WTC11 (cell line): ENCODE measurements at regions not wholly inside any gene's neighbourhood (a gene's known extent, or its start where the extent isn't known, plus 50 kb on each side); places are given as distances from the start of the nearest gene placed in this dataset.
"Not testable (repeated sequence)": the region's sequence is repeated elsewhere in the genome, so short reads cannot be mapped to it uniquely, and the experiment has no call there.

Experiments
- ATAC-seq: fragments of 200-7000 bp; cut with Tn5 transposase; 2 replicates; pipeline ENCODE4 v1.10.0; 2021; ENCODE audit warnings: mild to moderate bottlenecking, moderate library complexity
- CTCF ChIA-PET: fragments of 300-600 bp; sonication (Branson Sonifier 250); formaldehyde crosslinking; loops from one replicate; lab custom pipeline; 2021; ENCODE audit warnings: antibody characterized with exemption; lab: Charles Lee
- POLR2A ChIA-PET: fragments of 350-600 bp; sonication (Branson Sonifier 250); formaldehyde crosslinking; loops from one replicate; lab custom pipeline; 2021; ENCODE audit warnings: antibody characterized with exemption; lab: Charles Lee
- DNase-seq: peaks from one replicate; pipeline ENCODE4 v3.0.0; 2021; ENCODE audit warnings: low spot score
- H3K27ac Mint-ChIP-seq: 2 replicates; pipeline ENCODE4 v1.8.0; 2021; ENCODE audit warnings: mixed read lengths
- H3K27me3 Mint-ChIP-seq: 2 replicates; pipeline ENCODE4 v1.8.0; 2021; ENCODE audit warnings: low read depth, mild to moderate bottlenecking, moderate library complexity, mixed read lengths
- H3K36me3 Mint-ChIP-seq: 2 replicates; pipeline ENCODE4 v1.8.0; 2021; ENCODE audit warnings: mixed read lengths
- H3K4me1 Mint-ChIP-seq: 2 replicates; pipeline ENCODE4 v1.8.0; 2022; ENCODE audit warnings: mixed read lengths
- H3K4me3 Mint-ChIP-seq: 2 replicates; pipeline ENCODE4 v1.8.0; 2021; ENCODE audit warnings: mild to moderate bottlenecking, moderate library complexity, mixed read lengths
- H3K9me3 Mint-ChIP-seq: 2 replicates; pipeline ENCODE4 v1.8.0; 2021; ENCODE audit warnings: mixed read lengths
- ATF6 ChIP-seq: sonication (generic); formaldehyde crosslinking; IDR thresholded peaks from 2 replicates; pipeline ENCODE4 v1.8.1; 2023; ENCODE audit warnings: mild to moderate bottlenecking, missing genetic modification reagents
- CDX4 ChIP-seq: fragments of 250-450 bp; sonication (Bioruptor Pico); IDR thresholded peaks from 2 replicates; pipeline ENCODE4 v1.9.0; 2021; ENCODE audit warnings: moderate library complexity, mild to moderate bottlenecking, inconsistent platforms, borderline replicate concordance
- ETV6 ChIP-seq: sonication (generic); formaldehyde crosslinking; IDR thresholded peaks from 2 replicates; pipeline ENCODE4 v1.8.1; 2022; ENCODE audit warnings: mild to moderate bottlenecking, missing genetic modification reagents
- GTF2I ChIP-seq: fragments of 250-450 bp; sonication (Bioruptor Pico); conservative IDR thresholded peaks from 2 replicates; pipeline ENCODE4 v1.4.0; 2021; ENCODE audit warnings: mild to moderate bottlenecking
- JAZF1 ChIP-seq: fragments of 250-450 bp; sonication (Bioruptor Pico); IDR thresholded peaks from 2 replicates; pipeline ENCODE4 v1.9.0; 2021; ENCODE audit warnings: moderate library complexity, mild to moderate bottlenecking, inconsistent platforms
- NR2C2 ChIP-seq: sonication (generic); formaldehyde crosslinking; IDR thresholded peaks from 2 replicates; pipeline ENCODE4 v1.8.0; 2022; ENCODE audit warnings: mild to moderate bottlenecking, missing genetic modification reagents
- PRDM15 ChIP-seq: sonication (generic); formaldehyde crosslinking; IDR thresholded peaks from 2 replicates; pipeline ENCODE4 v1.8.0; 2022; ENCODE audit warnings: missing genetic modification reagents
- PRRX2 ChIP-seq: fragments of 250-450 bp; sonication (Bioruptor Pico); IDR thresholded peaks from 2 replicates; pipeline ENCODE4 v1.8.0; 2021; ENCODE audit warnings: mild to moderate bottlenecking
- SMAD4 ChIP-seq: sonication (generic); formaldehyde crosslinking; IDR thresholded peaks from 2 replicates; pipeline ENCODE4 v1.8.0; 2022; ENCODE audit warnings: mild to moderate bottlenecking, missing genetic modification reagents
- USF1 ChIP-seq: sonication (generic); formaldehyde crosslinking; IDR thresholded peaks from 2 replicates; pipeline ENCODE4 v1.8.0; 2022; ENCODE audit warnings: mild to moderate bottlenecking, missing genetic modification reagents
- ZNF121 ChIP-seq: sonication (generic); formaldehyde crosslinking; IDR thresholded peaks from 2 replicates; pipeline ENCODE4 v1.8.0; 2023; ENCODE audit warnings: missing genetic modification reagents
- ZNF396 ChIP-seq: fragments of 250-450 bp; sonication (Bioruptor Pico); IDR thresholded peaks from 2 replicates; pipeline ENCODE4 v1.8.0; 2021; ENCODE audit warnings: mild to moderate bottlenecking, moderate library complexity, borderline replicate concordance
- ZNF671 ChIP-seq: fragments of 250-450 bp; sonication (Bioruptor Pico); IDR thresholded peaks from 2 replicates; pipeline ENCODE4 v1.8.0; 2021; ENCODE audit warnings: mild to moderate bottlenecking

- ATAC-seq (no peak), DNase-seq (no peak)
- TF ChIP-seq PRRX2 (CRISPR knock-in tag) (no peak), ZNF121 (CRISPR knock-in tag) (no peak), CDX4 (CRISPR knock-in tag) (no peak), PRDM15 (CRISPR knock-in tag) (no peak), SMAD4 (no peak), ATF6 (no peak), ETV6 (CRISPR knock-in tag) (no peak), USF1 (CRISPR knock-in tag) (no peak), ZNF396 (CRISPR knock-in tag) (no peak), NR2C2 (CRISPR knock-in tag) (no peak), GTF2I (CRISPR knock-in tag) (no peak), ZNF671 (CRISPR knock-in tag) (no peak), JAZF1 (CRISPR knock-in tag) (no peak)
- Mint-ChIP-seq H3K9me3 (peaks cover 16% of the 10 kb centered on the region), H3K27me3 (no peaks in the 10 kb centered on the region), H3K36me3 (no peaks in the 10 kb centered on the region), H3K27ac (no peak overlapping the region), H3K4me1 (peaks cover 2% of the 10 kb centered on the region; the same call in 1 of the 2 replicates), H3K4me3 (no peak overlapping the region)
- ChIA-PET POLR2A (no interaction called here), CTCF (interaction anchor here (1.5 to 1.6 kb wide), 2 partner anchors 18 to 307 kb away, joined by 3 read pairs; no protein-coding TSS in a partner anchor)
Measured at GRCh38 chr19:30066781-30067759, 125.0 kb downstream of the URI1 start.

GRCh38 chr19:30067956-30068506, 126.0 kb downstream of the URI1 start:
- ATAC-seq, DNase-seq, H3K27ac Mint-ChIP-seq, H3K4me1 Mint-ChIP-seq, H3K36me3 Mint-ChIP-seq, H3K27me3 Mint-ChIP-seq, H3K4me3 Mint-ChIP-seq, POLR2A ChIA-PET: not testable (repeated sequence)
- peaks cover 16% of the 10 kb centered on the region for H3K9me3 Mint-ChIP-seq
- CTCF ChIA-PET: interaction anchor here (1.5 kb wide), 1 partner anchor 308 kb away, joined by 3 read pairs; no protein-coding TSS in a partner anchor
